HG02678 (cell line): ENCODE measurements at regions not wholly inside any gene's neighbourhood (a gene's known extent, or its start where the extent isn't known, plus 50 kb on each side); places are given as distances from the start of the nearest gene placed in this dataset.
"Not testable (repeated sequence)": the region's sequence is repeated elsewhere in the genome, so short reads cannot be mapped to it uniquely, and the experiment has no call there.

Experiments used
- ATAC-seq: cut with Tn5 transposase; IDR thresholded peaks from one replicate; pipeline ENCODE4 v1.9.1; 2021; ENCODE audit warnings: mild to moderate bottlenecking, moderate library complexity; ENCODE audit not compliant: unreplicated experiment

DNA sequence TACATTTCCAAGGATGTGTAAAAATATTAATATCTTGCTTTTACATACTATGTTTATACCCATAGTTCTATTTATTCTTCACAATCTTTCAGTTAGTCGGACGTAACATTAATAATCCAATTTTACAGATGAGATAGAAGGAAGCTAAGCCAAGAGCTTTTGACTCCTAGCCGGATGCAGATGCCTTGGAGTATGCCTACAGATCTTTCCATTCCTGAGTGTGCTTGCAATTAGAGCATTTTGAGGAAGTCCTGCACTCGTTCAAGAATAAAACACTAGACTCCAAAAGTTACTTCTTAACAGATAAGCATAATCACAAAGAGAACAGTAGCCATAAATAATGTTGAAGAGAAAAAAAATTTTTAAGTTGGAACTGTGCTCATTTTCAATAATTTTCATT is 337.6 kb upstream of the CLEC14A start:
- ATAC-seq: no peak

DNA sequence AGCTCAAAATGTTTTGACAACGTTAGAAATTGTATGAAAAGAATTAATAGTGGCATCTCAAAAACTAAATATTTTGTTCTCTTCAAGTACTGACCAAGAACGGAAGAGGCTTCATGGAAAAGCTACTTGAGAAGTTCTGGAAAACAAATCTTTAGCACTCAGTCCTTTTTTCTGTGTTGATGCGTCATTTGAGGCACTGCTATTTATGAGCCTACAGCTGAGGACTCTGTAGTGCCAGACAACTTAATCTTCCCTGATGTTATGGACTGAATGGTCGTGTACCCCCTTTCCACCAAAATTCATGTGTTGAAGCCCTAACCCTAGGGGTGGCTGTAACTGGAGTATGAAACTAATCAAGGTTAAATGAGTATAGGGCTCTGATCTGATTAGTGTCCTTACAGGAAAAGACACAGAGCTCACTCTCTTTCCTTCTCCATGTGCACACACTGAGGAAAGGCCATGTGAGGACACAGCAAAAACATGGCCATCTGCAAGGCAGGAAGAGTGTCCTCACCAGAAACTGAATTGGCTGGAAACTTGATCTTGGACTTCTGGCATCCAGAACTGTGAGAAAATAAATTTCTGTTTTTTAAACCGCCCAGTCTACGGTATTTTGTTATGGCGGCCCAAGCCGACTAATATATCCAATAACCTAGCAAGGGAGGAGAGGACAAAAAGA is 337.0 kb upstream of the CLEC14A start:
- ATAC-seq: no peak

DNA sequence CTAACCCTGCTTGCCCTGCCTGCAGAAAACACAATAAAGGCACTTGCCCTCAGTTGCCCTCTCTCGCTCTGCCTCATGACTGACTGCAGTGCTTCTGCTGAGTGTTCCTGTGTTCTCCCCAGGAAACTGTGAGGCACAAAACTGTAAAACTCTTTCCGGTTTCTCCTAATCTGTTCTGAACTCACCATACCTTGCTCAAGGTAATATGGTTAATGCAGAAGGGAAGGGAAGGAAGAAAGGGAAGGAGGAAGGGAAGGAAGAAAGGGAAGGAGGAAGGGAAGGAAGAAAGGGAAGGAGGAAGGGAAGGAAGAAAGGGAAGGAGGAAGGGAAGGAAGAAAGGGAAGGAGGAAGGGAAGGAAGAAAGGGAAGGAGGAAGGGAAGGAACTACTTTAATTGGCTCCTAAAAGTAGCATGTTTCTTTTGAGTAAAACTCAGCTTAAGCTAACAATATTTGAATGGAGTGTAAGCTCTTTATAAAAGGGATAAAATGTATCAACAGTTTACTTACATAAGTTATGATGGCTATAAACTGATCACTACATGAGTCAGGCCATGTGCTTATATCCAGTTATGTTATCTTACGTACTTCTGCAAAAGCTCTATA is 334.0 kb upstream of the CLEC14A start:
- no peak for ATAC-seq

DNA sequence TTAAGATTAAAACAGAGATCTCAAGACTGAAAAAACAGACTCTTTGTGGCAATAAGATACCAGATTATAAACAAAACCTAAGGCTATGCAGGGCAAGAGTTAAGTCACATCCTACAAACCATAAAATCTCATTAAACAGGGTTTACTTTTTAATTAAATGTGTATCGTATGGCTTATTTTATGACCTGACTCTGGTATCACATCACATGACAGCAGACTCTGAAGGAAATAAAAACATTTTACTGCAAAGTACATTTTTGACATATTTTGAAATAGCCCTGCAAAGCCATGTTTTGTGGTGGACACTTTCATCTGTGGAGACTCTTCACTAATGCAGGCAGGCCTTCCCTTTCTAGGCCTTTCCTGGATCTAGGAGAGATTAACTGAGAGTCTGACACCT is 327.6 kb upstream of the CLEC14A start:
- ATAC-seq: no peak

DNA sequence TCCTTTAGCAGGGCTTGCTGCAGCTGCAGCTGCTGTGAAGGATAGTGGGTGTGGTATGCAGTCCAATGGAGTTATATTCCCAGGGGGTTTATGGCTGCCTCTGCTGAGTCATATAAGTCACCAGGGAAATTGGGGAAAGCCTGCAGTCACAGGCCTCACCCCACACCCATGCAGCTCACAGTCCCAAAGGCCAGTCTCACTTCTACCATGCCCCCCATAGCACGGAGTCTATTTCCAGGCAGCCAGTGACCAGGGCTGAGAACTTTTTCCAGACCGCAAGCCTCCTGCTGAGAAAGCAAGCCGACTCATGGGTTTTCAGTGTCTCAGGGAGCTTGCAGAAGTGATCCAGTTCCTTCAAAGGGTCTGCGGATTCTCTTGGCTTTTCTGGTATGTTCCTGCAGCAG is 322.4 kb upstream of the CLEC14A start:
- no peak for ATAC-seq

DNA sequence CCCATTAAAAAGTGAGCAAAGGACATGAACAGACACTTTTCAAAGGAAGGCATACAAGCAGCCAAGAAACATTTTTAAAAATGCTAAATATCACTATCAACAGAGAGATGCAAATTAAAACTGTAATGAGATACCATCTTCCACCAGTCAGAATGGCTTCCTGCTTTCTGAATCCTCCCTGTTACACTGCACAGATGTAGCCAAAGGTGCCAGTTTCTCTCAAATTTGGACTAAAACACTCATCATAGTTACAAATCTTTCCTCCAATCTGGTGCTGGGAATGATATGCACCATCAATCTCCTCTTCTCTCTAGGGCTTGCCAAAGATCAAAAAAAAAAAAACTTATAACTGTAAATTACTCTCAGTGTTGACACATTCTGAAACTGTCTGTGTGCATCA is 311.8 kb upstream of the CLEC14A start:
- no peak for ATAC-seq

DNA sequence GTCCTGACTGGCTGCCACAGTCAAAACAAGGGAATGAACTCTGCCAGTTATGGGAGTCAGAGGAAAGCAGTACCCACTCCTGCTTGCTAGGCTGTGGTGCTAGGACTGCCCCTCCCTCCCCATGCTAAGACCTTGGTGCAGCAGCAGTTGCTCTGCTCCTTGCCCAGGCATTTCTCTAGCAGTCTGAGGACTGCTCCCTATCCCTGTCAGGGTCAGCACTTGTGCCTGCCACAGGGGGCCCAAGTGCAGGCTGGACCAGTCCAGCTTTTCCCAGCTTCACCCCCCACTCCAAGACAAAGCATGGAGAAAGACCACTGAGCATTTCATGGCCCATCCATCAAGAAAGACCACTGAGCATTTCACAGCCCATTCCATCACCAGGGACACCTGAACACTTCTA is 305.8 kb upstream of the CLEC14A start:
- ATAC-seq: no peak

DNA sequence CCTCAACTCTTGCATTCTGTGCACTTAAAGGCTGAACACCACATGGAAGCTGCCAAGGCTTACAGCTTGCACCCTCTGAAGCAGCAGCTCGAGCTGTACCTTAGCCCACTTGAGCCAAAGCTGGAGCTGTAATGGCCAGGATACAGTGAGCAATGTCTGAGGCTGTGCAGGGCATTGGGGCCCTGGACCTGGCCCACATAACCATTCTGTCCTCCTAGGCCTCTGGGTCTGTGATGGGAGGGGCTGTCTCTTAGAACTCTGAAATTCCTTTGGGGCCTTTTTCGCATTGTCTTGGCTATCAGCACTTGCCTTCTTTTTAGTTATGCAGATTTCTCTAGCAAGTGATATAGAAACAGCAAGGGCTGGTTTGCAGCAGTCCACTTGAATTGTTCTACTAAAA is 303.8 kb upstream of the CLEC14A start:
- no peak for ATAC-seq

DNA sequence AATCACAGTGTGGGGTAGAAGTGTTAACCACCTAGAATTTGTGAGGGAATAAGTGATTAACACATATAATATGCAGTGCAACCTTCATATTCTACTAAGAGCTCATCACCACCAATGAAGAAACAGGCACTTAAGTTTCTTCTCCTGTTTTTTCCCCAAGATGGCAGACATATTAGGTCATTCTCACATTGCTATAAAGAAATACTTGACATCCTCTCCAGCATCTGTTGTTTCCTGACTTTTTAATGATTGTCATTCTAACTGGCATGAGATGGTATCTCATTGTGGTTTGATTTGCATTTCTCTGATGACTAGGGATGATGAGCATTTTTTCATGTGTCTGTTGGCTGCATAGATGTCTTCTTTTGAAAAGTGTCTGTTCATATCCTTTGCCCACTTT is 301.5 kb upstream of the CLEC14A start:
- ATAC-seq: not testable (repeated sequence)

DNA sequence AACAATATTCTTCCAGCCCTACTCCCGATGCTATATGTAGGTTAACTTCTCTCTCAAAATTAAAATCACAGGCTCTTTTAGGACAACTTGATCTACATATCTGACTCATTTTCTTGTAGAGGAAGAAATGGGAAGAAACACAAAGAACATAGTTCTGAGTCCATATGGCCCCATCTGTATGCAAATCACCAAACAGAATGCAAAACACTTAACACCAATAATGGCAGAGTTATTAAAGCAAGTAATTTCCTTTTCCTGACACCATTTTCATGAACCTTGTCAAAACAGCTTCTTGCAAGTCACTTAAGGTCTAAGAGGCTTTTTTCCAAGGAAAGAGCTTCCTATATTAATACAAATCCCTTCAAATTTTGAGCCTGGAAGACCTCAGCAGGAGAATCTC is 300.4 kb upstream of the CLEC14A start:
- no peak for ATAC-seq

DNA sequence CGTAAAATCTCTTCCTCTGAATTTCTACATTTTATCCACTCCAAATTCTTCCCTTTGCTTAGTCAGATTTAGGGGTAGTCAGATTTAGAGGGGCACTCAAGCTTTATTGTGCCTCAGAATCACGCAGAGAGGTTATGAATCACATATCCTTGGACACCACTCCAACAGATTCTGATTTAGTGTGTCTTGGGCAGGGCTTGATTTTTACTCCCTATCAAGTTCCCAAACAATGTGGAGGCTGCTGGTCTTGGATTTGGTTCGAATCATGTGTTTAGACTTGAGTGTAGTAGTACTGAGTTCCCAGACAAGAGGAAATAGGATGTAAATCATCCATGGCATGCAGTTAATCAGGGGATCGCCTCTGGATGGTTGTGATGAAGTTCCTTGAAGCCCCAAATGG is 298.1 kb upstream of the CLEC14A start:
- ATAC-seq: no peak

DNA sequence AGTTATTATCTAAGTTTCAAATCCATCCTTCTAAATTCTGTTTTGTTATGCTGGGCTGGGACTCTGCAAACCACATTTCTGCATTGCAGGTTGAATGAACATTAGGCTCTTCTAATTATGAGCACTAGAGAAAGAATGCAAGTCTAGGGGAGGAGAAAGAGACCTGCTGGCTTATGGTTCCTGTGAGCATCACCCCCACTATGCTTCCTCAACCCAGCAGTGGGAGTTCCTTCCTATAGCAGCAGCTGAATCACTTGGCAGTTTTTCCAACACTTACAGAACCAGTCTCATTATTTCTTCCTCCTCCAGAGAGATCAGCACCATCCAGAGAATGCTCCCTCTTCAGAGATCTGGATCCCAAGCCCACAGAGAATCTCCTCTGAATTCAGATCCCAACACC is 297.7 kb upstream of the CLEC14A start:
- no peak for ATAC-seq

DNA sequence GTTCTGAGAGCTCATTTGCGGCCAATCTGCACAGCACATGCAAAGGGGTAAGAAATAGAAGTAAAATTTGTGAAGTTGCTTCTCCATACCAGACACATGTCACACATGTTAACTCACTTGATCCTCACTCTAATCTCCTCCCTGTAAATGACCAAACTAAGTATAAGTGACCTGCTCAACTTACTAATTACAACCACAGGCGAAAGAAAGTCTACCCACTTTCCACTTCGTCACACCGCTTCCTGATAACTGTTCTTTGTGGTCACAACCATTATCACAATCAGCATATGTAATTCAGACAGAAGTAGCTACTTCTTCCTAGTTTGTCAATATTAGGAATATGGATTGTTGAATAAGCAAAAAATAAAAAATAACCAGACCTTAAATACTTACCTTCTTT is 293.7 kb upstream of the CLEC14A start:
- no peak for ATAC-seq

DNA sequence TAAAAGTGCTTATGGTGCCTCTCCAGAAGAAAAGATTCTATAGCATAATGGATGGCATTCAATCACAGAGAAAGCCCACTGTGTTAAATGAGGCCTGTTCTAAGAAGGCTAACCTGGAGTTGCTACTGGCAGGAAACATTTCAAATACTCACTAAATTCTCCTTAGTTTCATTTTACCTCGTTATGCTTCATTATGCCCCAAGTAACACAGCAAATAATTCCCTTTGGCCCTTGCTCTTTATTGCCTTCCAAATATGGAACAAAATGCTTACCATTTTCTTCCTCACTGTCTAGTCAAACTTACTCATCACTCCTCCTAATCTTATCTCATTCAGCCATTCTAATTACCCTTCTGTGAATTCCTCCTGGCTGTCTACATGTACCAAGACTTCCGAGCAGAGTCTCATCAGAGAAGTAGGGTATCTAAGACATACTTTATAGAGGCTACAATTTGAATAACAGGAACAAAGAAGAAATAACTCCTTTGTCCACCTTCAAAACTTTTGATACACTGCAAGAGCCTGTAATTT is 292.1 kb upstream of the CLEC14A start:
- no peak for ATAC-seq

DNA sequence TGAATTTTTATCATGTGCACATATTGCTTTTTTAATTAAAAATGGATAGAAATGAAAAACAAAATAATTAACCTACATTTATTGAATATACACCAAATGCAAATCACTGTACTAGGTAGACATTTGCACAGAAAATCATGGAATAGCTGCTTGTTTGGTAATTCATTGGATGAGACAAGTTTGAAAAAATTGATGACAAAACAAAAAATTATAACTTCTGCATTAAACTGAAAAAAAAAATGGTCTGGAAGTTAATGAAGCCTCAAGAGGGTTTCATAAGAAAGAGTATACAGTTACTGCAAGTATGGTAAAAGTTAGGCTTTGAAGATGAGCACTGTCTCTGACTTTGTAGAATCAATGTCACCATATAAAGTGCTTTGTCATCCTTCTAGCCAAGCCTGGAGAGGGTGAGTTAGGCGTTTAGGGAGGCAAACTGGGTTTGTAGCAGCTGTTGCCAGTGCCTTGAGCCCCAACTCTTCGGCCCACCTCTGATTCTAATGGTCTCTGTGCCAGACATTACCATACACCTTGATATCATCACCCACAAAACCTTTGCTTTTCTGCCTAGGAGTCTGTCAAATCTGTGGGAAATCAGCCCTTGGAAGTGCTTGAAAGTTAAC is 291.1 kb upstream of the CLEC14A start:
- no peak for ATAC-seq

DNA sequence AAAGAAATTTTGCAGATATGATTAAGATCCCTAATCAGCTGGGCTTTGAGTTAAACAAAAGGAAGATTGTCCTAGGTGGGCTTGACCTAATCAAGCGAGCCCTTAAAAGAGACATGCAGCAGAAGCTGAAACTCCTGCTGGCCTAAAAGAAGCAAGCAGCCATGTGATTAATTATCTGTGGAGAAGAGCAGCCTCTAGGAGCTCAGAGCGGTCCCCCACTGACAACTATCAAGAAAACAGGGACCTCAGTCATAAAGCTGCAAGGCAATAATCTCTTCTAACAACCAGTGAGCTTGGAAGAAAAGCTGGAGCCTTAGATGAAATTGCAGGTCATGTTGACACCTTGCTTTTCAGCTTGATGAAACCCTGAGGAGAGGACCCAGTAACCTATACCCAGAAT is 288.9 kb upstream of the CLEC14A start:
- ATAC-seq: no peak

DNA sequence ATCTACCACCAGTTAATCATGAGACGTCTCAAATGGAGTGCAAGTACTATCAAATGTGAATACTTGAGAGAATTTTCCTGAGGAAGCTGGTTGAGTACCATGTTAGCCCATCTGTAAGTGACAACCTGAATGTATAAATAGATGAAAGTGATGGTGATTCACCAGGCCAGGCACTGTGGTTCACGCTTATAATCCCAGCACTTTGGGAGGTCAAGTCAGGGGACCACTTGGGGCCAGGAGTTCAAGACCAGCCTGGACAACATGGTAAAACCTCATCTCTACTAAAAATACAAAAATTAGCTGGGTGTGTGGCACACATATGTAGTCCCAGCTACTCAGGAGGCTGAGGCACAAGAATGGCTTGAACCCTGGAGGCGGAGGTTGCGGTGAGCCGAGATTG is 288.0 kb upstream of the CLEC14A start:
- not testable (repeated sequence) for ATAC-seq

DNA sequence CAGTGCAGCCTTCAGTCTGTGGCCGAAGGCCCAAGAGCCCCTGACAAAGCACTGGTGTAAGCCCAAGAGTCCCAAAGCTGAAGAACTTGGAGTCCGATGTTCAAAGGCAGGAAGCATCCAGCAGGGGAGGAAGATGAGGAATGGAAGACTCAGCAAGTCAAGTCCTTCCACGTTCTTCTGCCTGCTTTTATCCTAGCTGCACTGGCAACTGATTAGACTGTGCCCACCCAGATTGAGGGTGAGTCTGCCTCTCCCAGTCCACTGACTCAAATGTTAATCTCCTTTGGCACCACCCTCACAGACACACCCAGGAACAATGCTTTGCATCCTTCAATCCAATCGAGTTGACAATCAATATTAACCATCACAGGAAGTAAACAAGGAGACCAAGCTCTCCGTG is 282.2 kb upstream of the CLEC14A start:
- not testable (repeated sequence) for ATAC-seq

DNA sequence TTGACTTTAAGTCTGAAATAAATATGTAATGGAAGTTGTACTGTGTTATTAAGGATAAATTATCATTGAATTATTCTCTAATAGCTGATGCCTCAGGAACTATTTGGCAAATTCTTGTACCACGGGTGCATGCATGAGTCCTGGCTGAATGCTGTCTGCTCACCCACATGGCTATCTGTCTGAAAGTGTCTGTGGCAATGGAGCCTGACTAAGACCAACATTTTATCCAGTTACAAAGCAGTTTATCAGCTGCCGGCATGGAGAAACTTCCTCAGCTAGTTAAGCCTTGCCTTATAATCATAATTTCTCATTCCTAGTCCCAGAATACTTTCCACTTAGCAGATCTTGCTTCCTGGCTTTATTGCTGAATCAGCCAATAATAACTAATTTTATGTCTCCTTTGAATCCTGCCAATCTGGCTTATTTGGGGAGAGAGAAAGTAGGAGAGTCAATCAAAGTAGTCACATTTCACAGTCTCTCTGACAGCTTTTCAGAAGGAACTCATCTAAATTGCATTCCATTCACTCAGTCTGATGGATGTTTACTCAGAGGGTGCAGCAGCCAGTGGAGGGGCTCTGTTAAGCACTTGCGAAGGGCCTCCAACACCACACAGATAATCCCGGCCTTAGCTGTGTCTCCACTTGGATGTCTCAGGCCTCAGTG is 280.6 kb upstream of the CLEC14A start:
- no peak for ATAC-seq

DNA sequence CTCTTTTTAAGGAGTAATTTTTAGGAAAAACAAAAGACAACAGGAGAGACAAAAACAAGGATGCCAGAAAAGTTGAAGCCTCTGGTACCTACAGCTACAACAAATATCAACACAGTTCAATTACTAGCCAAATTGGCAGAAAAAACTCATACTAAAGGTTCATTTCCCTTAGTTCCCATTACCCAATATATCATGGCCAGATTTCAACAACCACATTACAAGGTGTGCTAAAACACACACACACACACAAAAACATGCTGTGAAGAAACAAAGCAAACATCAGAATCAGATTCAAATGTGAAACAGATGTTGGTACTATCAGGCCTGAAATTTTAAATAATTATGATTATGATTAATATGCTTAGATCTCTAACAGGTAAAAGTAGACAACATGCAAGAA is 272.7 kb upstream of the CLEC14A start:
- ATAC-seq: no peak

DNA sequence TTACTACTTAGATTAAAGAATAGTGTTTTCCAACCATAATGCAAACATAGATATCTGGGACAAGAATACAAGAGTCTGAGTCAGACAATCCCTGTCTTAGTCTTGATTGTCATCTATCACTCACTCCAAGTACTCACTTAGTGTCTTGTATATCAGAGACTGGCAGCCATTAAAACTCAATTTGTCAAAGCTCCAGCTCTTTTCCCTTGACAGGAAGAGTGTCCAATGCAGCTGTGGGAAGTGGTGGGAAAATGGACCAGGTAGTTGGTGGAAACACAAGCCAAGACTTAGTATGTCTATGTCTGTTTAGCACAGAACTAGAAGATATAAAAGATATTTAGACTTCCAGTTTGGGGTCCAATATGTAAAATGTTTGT is 271.6 kb upstream of the CLEC14A start:
- no peak for ATAC-seq
